CD4-positive, alpha-beta memory T cell (primary cell): ENCODE measurements at regions not wholly inside any gene's neighbourhood (a gene's known extent, or its start where the extent isn't known, plus 50 kb on each side); places are given as distances from the start of the nearest gene placed in this dataset.

ENCODE experiments used
- CTCF ChIA-PET: fragments of 350-600 bp; sonication (Branson Sonifier 250); formaldehyde crosslinking; loops from one replicate; lab custom pipeline; 2021; ENCODE audit warnings: inconsistent platforms; ENCODE audit not compliant: partially characterized antibody; lab: Charles Lee
- POLR2A ChIA-PET: fragments of 350-600 bp; sonication (Branson Sonifier 250); formaldehyde crosslinking; loops from one replicate; lab custom pipeline; 2021; ENCODE audit not compliant: partially characterized antibody; lab: Charles Lee
- DNase-seq, 5 donors: peaks; one replicate each; pipeline versions ENCODE4 v3.0.0 to v3.0.0-alpha.2; 2020 to 2022; ENCODE audit warnings: mixed read lengths in 1 of 5
- H3K27ac ChIP-seq: one replicate; pipeline ENCODE4 v1.7.0; 2013; ENCODE audit warnings: low read depth, low read length
- H3K27me3 ChIP-seq: 2 replicates; pipeline ENCODE4 v1.7.0; 2013; ENCODE audit warnings: mild to moderate bottlenecking, low read length, moderate library complexity; ENCODE audit not compliant: insufficient read depth
- H3K36me3 ChIP-seq: 2 replicates; pipeline ENCODE4 v1.7.0; 2013; ENCODE audit warnings: mild to moderate bottlenecking, low read length, moderate library complexity; ENCODE audit not compliant: insufficient read depth
- H3K4me1 ChIP-seq: 2 replicates; pipeline ENCODE4 v1.7.0; 2013; ENCODE audit warnings: mild to moderate bottlenecking, low read length, moderate library complexity; ENCODE audit not compliant: insufficient read depth
- H3K4me3 ChIP-seq, 2 donors: one replicate each; pipeline ENCODE4 v1.7.0; 2013; ENCODE audit warnings: low read length in 2 of 2, mild to moderate bottlenecking in 1 of 2
- H3K9me3 ChIP-seq, 2 donors: one replicate each; pipeline ENCODE4 v1.7.0; 2013; ENCODE audit warnings: low read length in 2 of 2, control low read depth in 1 of 2; ENCODE audit not compliant: control insufficient read depth in 1 of 2
- H3K27ac Mint-ChIP-seq, 7 donors: one replicate each; pipeline ENCODE4 v1.8.0; 2020 to 2021; ENCODE audit warnings: mixed read lengths in 7 of 7, mild to moderate bottlenecking in 6 of 7, inconsistent platforms in 3 of 7, moderate library complexity in 3 of 7
- H3K27me3 Mint-ChIP-seq, 2 donors: one replicate each; pipeline ENCODE4 v1.8.0; 2020 to 2021; ENCODE audit warnings: mixed read lengths in 2 of 2
- H3K36me3 Mint-ChIP-seq, 2 donors: one replicate each; pipeline ENCODE4 v1.8.0; 2020 to 2021; ENCODE audit warnings: mixed read lengths in 2 of 2, inconsistent platforms in 1 of 2, mild to moderate bottlenecking in 1 of 2
- H3K4me1 Mint-ChIP-seq, 4 donors: one replicate each; pipeline ENCODE4 v1.8.0; 2020 to 2021; ENCODE audit warnings: mixed read lengths in 4 of 4, mild to moderate bottlenecking in 1 of 4
- H3K4me3 Mint-ChIP-seq, 8 donors: one replicate each; pipeline ENCODE4 v1.8.0; 2020 to 2021; ENCODE audit warnings: mixed read lengths in 8 of 8, mild to moderate bottlenecking in 7 of 8, moderate library complexity in 6 of 8, inconsistent platforms in 3 of 8
- H3K9me3 Mint-ChIP-seq, 8 donors: one replicate each; pipeline ENCODE4 v1.8.0; 2020 to 2021; ENCODE audit warnings: mixed read lengths in 8 of 8, mild to moderate bottlenecking in 5 of 8, inconsistent platforms in 3 of 8, moderate library complexity in 1 of 8
- intact Hi-C: fragments of 100-400 bp; cut with micrococcal nuclease; formaldehyde crosslinking; loops from one replicate; pipeline ENCODE4 v1.15.1; 2023

DNA sequence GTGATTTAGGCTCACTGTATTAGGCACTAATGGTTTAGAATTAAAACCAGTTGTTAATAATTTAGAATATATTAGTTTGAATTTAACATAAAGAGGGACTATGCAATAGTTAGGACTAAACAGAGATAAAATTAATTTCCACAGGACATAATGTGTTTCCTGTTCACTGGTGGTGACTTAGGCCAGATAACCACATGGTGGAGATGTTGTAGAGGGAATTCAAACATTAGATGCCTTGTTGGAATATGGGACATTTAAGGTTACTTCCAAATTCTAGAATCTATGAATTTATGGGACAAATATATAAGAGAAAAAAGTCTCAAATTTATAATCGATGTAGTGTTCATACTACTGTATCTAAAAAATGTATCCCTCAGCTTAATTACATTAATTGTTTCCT, 615.5 kb upstream of the KLHL1 start:
- ChIA-PET CTCF (no interaction called here), POLR2A (no interaction called here)
- Histone ChIP-seq H3K4me3 (no peak overlapping the region), H3K27ac (no peak overlapping the region), H3K9me3 (no peaks in the 10 kb centered on the region), H3K4me1 (no peaks in the 10 kb centered on the region), H3K36me3 (no peaks in the 10 kb centered on the region), H3K27me3 (no peaks in the 10 kb centered on the region)
- H3K9me3 Mint-ChIP-seq = peaks cover 0 to 7% (median 0%) of the 10 kb centered on the region in 8 donors
- H3K36me3 Mint-ChIP-seq = no peaks in the 10 kb centered on the region
- no peaks in the 10 kb centered on the region for H3K27me3 Mint-ChIP-seq
- no peak for DNase-seq
- H3K4me1 Mint-ChIP-seq = no peaks in the 10 kb centered on the region
- H3K4me3 Mint-ChIP-seq = no peak overlapping the region
- no peak overlapping the region for H3K27ac Mint-ChIP-seq
- intact Hi-C loops = no loop called here

DNA sequence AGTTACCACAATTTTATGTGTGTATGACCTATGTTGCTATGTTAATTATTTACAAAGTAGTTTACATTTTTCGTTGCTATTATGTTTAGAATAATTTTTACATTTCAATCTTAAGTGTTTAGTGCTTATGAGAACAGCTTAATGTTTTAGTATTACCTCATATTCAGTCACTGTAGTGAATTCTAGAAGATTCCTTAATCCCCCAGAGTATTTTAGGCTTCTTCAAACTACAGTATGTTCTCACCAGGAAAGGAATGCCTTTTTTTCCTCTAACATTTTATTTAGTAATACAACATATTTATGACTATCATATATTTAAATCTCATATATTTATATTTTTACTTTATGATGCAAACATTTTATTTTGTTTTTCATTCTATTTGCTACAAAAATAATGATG, 612.1 kb upstream of the KLHL1 start:
- no peak for DNase-seq
- Histone ChIP-seq H3K4me3 (no peak overlapping the region), H3K36me3 (no peaks in the 10 kb centered on the region), H3K9me3 (no peaks in the 10 kb centered on the region), H3K4me1 (no peaks in the 10 kb centered on the region), H3K27ac (no peak overlapping the region), H3K27me3 (no peaks in the 10 kb centered on the region)
- Mint-ChIP-seq H3K27ac (no peak overlapping the region), H3K4me1 (no peaks in the 10 kb centered on the region), H3K9me3 (peaks cover 0 to 8% (median 4%) of the 10 kb centered on the region in 8 donors), H3K36me3 (no peaks in the 10 kb centered on the region), H3K27me3 (no peaks in the 10 kb centered on the region), H3K4me3 (no peak overlapping the region)
- intact Hi-C loops = no loop called here
- POLR2A ChIA-PET = no interaction called here
- CTCF ChIA-PET = no interaction called here

DNA sequence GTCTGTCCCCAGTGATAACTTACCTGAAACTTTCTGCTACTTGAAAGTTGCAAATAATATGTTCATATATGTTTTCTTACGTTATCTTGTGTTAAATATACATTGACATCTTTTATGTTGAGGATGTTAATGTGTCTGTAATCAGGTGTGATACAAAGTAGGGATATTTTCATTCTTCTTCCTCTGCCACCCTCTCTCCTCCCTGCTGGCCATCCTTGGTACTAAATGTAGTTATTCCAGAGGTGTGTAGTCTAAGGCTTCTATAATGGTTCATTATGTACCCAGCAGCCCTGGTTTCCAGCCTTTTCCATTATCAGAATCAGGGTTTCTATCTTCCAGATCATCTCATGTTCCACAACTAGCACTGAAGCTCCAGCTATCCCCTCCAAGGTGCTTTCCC, 606.7 kb upstream of the KLHL1 start:
- Histone ChIP-seq H3K9me3 (no peaks in the 10 kb centered on the region), H3K4me3 (no peak overlapping the region), H3K4me1 (no peaks in the 10 kb centered on the region), H3K27ac (no peak overlapping the region), H3K27me3 (no peaks in the 10 kb centered on the region), H3K36me3 (no peaks in the 10 kb centered on the region)
- ChIA-PET POLR2A (no interaction called here), CTCF (no interaction called here)
- no peak for DNase-seq
- Mint-ChIP-seq H3K4me3 (no peak overlapping the region), H3K4me1 (no peaks in the 10 kb centered on the region), H3K36me3 (no peaks in the 10 kb centered on the region), H3K27ac (no peak overlapping the region), H3K27me3 (no peaks in the 10 kb centered on the region), H3K9me3 (peaks cover 0 to 17% (median 5%) of the 10 kb centered on the region in 8 donors)
- intact Hi-C loops = no loop called here

DNA sequence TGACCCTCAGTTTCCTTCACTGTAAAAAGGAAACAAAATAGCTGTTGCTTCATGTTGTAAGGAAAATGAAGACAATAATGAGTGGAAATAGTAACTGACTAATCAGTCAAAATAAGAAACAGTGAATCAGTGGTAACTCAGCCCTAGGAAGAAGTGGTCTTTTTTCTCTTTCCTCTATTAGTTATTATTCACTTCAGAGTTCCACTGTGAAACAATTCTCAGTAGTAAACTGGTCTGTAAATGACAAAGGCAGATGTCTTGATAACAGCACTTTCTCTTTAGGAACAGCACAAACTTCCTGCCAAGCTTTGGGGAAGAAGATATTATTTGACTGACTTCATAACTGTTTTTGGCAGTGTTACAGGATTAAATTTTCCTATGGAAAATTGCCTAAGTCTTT, 600.5 kb upstream of the KLHL1 start:
- no peak overlapping the region for H3K4me3 Mint-ChIP-seq
- H3K27ac ChIP-seq = no peak overlapping the region
- no peaks in the 10 kb centered on the region for H3K27me3 Mint-ChIP-seq
- H3K4me1 ChIP-seq = no peaks in the 10 kb centered on the region
- no peak overlapping the region for H3K27ac Mint-ChIP-seq
- ChIA-PET POLR2A (no interaction called here), CTCF (no interaction called here)
- H3K4me1 Mint-ChIP-seq = no peaks in the 10 kb centered on the region
- no peaks in the 10 kb centered on the region for H3K9me3 ChIP-seq
- H3K9me3 Mint-ChIP-seq = peaks cover 0 to 11% (median 7%) of the 10 kb centered on the region in 8 donors
- DNase-seq = no peak
- intact Hi-C loops = no loop called here
- H3K27me3 ChIP-seq = no peaks in the 10 kb centered on the region
- no peak overlapping the region for H3K4me3 ChIP-seq
- no peaks in the 10 kb centered on the region for H3K36me3 Mint-ChIP-seq
- H3K36me3 ChIP-seq = no peaks in the 10 kb centered on the region

DNA sequence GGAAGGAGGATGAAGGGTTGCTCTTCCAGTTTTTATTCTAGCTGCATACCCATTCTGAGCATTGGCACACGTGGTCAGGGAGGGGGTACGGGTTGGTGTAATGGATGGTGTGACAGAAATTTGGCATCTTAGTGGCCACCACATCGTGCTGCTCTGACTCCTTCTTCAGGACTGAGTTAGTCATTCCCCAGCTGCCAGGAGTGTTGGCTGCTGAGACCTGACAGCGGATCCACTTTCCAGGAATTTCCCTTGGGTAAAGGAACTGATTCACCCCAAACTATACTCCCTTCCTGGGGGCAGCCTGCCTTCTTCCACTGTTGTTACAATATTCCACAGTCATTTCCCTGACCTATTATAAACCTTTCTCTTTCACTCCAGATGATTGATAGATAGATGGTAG, 595.5 kb upstream of the KLHL1 start:
- CTCF ChIA-PET = no interaction called here
- Mint-ChIP-seq H3K9me3 (peaks cover 0 to 14% (median 8%) of the 10 kb centered on the region in 8 donors), H3K4me1 (no peaks in the 10 kb centered on the region), H3K36me3 (no peaks in the 10 kb centered on the region), H3K27me3 (no peaks in the 10 kb centered on the region), H3K27ac (no peak overlapping the region), H3K4me3 (peak overlapping the region in 1 of 8 donors; percentile 61)
- no peak overlapping the region for H3K4me3 ChIP-seq
- no peaks in the 10 kb centered on the region for H3K4me1 ChIP-seq
- H3K9me3 ChIP-seq = no peaks in the 10 kb centered on the region
- no peaks in the 10 kb centered on the region for H3K36me3 ChIP-seq
- intact Hi-C loops = no loop called here
- no peak overlapping the region for H3K27ac ChIP-seq
- no peaks in the 10 kb centered on the region for H3K27me3 ChIP-seq
- DNase-seq = no peak
- POLR2A ChIA-PET = no interaction called here

DNA sequence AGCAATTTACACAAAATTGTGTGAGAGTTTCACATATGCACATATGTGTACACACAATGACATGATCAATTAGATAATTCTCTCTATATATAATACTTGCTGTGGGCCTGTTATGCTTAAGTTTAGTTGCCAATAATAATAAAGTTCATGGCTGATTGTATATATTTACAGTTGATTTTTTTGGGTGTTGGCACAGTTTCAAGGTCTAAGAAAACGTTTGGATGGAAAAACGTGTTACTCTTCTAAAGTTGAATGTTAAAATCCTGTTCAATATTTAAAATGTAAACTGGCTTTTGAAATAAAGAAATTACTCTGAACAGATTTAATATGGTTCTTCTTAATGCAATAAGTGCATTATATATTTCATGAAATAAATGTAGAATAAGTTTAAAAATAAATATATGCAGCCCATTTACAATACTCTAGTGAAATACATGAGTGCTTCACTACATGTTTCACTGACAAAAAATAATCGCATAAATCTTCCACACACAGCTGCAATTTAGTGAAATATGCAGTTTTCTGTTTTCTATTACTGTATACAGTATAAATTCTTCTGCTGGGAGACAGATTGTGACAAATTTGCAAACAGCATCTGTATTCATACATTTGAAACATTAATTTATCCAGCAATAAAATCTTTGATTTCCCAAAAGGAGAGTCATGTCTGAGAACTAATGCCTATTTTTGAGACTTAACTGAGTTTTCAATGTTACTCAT, 586.9 kb upstream of the KLHL1 start:
- CTCF ChIA-PET = no interaction called here
- Histone ChIP-seq H3K36me3 (no peaks in the 10 kb centered on the region), H3K4me1 (no peaks in the 10 kb centered on the region), H3K9me3 (no peaks in the 10 kb centered on the region), H3K27me3 (no peaks in the 10 kb centered on the region), H3K4me3 (no peak overlapping the region), H3K27ac (no peak overlapping the region)
- Mint-ChIP-seq H3K27me3 (no peaks in the 10 kb centered on the region), H3K27ac (no peak overlapping the region), H3K36me3 (no peaks in the 10 kb centered on the region), H3K4me1 (no peaks in the 10 kb centered on the region), H3K4me3 (no peak overlapping the region), H3K9me3 (peaks cover 0 to 16% (median 11%) of the 10 kb centered on the region in 8 donors)
- POLR2A ChIA-PET = no interaction called here
- intact Hi-C loops = no loop called here
- no peak for DNase-seq

DNA sequence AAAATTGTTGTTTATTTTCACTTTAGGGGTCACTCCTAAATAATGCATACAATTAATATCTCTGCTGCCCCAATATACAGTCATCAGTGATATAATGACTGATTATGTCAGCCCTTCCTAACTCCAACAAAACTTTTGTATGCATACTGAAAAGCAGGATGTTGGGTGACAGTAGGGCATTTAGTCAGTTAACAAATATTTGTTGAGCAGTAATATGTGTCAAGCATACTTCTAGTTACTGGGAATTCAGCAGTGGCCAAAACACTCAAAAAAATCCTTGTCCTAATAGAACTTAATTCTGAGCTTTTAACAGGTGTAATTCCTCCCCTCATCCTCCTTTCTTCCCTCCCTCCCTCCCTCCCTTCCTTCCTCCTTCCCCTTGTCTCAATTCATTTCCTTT, 560.7 kb upstream of the KLHL1 start:
- no peaks in the 10 kb centered on the region for H3K36me3 Mint-ChIP-seq
- ChIA-PET CTCF (no interaction called here), POLR2A (no interaction called here)
- no peaks in the 10 kb centered on the region for H3K27me3 ChIP-seq
- H3K4me1 ChIP-seq = no peaks in the 10 kb centered on the region
- H3K27me3 Mint-ChIP-seq = no peaks in the 10 kb centered on the region
- no peaks in the 10 kb centered on the region for H3K4me1 Mint-ChIP-seq
- H3K27ac Mint-ChIP-seq = no peak overlapping the region
- no peak for DNase-seq
- no peak overlapping the region for H3K27ac ChIP-seq
- intact Hi-C loops = no loop called here
- peaks cover 0 to 8% (median 0%) of the 10 kb centered on the region in 8 donors for H3K9me3 Mint-ChIP-seq
- H3K4me3 Mint-ChIP-seq = no peak overlapping the region
- no peaks in the 10 kb centered on the region for H3K9me3 ChIP-seq
- H3K36me3 ChIP-seq = no peaks in the 10 kb centered on the region
- no peak overlapping the region for H3K4me3 ChIP-seq
